Ureter (tissue), 1 donor: ENCODE measurements at regions not wholly inside any gene's neighbourhood (a gene's known extent, or its start where the extent isn't known, plus 50 kb on each side); places are given as distances from the start of the nearest gene placed in this dataset.
"Not testable (repeated sequence)": the region's sequence is repeated elsewhere in the genome, so short reads cannot be mapped to it uniquely, and the experiment has no call there.

ENCODE experiments used
- DNase-seq: peaks from one replicate; pipeline ENCODE4 v3.0.0-alpha.2; 2020; ENCODE audit warnings: low spot score
- donor health status: DM: yes; HTN: yes; CAD: no.

DNA sequence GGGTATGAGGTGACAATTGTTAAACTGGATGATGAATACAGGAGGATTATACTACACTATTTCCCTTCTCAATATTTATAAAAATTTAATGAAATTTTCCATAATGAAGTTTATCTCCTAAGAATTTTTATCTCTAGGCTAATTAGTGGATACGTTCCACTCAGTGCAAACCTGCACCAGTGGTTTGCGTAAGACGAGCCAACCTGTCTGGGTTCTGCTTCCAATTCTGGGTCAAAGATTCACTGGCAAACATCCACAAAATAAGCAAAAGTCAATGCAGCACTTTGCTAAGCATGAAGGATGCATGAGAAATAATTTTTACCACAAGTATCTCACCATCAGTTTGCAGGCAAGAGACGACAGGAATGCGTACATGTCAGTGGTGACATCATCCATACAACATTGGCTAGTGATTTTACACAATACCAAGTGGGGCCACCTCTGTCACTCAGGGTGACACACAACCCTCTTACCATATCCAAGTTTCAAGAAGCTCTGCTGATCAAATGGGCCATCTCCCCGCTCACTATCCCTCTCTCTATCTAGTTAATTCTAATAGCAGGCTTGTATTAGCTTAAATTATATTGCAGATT lies 51.7 kb downstream of the FAM50B start:
- no peak for DNase-seq

DNA sequence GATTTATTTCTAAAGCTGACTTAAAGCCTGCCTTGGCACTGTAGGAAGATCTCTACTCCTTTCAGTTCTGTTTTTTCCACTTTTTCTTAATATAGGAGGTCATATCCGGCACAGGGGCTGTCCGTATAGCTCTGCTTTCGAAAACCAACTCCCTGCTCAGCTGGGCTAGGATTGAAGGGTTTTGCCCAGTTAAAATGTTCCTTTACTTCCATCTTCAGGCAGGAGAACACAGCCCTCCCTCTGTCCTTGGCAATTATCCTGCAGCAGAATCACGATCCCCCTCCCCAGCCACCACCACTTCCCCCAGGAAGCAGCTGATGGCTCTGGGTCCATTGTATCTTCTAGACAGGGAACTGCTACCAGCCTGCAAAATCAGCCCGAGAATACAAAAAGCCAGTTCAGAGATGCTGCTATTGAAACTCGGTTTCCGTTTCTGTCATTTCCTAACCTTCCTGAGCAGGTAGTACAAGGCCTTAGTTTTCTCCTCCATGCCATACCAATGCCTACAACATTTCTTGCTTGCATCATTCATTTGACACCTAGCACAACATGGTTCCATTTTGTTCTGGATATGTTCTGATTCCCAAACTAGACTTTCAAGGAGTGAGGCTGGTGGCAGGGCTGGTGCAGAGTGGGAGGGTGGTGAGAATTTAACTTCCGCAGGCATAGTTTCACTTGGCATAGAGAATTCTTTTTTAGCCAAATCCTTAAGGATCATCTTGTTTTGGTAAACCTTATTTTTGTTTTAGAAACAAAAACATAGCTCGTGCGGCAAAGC lies 53.9 kb downstream of the FAM50B start:
- DNase-seq = no peak

DNA sequence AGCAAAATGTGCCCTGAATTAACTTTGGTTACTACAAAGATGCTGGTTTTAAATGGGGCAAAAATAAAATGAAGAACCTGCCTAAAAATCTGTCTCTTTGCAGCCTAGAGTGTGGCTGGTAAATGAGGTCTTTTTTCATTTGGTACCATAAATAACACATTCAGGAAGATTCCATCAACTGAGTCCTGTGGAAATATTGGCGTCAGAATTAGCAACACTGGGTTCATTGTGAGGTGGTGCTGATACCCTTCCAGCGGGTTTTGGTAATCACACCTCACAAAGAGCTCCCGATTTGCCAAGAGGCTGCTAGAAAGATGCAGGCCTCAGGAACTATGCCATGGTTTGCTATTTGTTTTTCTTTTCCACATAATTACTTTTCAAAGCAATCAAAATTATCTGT lies 55.3 kb downstream of the FAM50B start:
- no peak for DNase-seq

DNA sequence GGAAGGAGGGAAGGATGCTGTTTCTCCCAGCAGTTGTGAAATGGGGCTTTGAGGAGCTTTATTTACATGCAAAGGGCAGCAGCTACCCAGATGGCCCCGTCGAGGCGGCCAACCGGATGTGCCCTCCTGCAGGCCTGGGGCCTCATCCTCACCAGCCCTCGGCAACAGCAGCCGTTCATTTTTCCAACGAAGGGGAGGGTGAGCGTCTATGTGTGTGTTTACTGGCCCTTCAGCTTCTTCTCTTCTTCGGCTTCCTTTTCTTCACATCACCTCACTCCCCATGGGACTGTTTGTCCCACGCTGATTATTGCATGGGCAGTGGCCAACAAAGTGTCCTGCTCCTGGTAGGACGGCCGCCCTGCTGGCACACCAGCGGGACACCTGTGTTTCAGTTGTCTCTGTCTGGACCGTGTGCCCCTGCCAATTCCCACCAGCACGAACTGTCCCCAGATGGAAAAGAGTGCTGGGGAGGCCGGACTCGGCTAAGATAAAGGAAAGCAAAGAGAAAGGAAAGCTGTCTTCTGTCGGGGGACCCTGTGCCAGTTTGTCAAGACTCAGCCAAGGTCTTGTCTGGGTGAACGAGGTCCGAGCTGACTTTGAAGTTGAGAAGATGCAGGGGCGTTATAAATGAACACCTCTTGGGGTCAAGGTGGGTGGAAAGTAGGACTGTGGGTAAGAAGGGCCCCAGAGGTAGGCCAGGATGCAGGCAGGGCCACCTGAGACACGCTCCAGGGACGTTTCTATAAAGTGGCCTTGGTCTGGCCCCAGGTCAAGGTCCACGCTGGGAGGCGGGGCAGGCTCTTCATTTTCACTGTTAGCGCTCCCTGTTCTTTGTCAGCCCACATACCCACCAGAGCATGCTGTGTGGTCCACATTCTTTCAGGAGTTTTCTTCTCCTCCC lies 57.0 kb downstream of the FAM50B start:
- no peak for DNase-seq

DNA sequence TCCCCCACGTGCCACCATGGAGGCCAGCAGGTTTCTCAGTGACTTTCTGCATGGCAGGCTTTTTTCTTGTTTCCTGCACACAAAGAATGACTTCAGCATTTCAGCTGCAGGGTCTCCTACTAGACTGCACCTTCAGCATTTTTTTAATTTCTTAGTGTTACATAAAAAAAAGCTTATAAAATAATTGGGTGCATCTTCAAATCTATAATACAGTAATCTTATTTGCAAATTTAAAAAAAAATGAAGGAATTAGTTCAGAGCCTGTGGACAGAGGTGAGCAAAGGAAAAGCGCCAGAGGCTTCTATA lies 57.6 kb downstream of the FAM50B start:
- DNase-seq = no peak

DNA sequence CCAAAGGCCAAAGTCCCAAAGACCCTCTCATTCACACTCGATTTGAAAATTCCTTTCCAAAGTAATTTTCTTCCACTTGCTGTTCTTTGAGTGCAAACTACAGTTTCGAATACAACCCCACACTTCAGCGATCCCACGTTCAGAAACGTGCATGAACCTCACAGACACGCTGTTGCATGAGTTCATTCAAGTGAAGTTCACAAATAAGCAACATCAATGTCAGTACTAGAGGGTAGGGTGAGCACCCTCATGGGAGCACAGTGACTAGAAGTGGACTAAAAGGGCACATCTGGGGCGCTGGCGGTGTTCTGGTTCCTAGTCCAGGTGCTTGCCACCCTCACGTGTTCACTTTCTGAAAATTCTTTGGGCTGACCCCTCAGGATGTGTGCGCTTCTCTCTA lies 59.0 kb downstream of the FAM50B start:
- DNase-seq = no peak

DNA sequence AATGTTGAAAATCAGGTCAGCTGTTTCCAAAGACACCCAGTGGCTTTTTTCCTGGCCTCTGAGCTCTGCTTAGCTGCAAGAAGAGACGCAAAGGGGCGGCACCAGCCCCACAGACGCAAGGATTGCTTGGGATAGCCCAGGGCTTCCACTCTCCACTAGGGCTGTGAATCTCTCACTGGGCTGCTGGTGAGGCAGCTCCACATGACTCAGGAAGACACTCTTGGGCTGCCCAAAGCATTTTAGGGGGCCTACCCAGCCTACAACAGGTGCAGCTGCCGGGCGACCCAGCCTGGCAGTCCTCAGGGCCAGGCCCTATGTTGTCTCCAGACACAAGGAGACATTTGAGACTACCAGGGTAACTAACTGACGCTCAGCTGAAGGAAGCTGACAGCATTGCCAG lies 59.8 kb downstream of the FAM50B start:
- no peak for DNase-seq

DNA sequence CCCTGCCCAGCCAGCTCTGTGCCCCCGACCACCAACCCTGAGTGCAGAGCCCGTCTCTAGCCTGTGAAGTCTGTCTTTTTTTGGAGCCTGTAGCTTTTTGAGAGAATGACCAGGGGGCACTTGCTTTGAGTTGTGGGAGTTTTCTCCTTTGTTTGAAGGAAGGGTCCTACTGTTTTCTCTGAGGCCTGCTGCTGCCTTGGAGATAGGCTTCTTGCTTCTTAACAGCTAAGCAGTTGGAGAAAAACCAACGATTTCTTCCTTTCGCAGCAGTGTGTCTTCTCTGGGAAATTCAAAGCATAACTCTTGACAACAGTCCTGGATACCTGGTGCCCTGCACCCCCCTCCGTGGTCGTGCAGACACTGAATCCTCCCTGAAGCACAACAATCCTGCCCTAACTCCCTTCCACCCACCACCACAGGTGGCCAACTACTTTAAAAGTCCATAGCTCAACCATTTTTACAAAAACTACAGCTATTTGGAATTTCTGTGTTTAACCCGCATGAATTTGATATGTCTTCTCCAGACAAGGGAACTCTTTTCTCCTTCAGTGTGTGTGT lies 61.0 kb downstream of the FAM50B start:
- no peak for DNase-seq

DNA sequence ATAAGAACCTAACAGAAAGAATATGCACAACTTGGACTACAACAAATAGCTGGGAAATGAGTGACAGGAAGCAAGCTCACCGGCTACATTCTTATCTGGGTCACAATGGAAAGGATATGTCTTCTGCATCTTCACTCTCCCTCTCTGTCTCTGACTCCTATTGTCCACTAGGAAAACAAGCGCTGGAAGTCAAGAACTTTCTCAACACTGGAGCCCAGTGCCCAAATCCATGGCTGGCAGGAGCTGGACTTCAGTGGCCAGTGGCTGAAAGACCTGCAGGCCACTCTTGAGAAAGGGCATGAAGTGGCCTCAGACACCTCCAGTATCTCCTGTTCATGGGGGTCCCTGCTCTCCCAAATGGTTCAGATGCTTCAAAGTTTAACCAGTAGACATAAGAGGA lies 62.0 kb downstream of the FAM50B start:
- no peak for DNase-seq

DNA sequence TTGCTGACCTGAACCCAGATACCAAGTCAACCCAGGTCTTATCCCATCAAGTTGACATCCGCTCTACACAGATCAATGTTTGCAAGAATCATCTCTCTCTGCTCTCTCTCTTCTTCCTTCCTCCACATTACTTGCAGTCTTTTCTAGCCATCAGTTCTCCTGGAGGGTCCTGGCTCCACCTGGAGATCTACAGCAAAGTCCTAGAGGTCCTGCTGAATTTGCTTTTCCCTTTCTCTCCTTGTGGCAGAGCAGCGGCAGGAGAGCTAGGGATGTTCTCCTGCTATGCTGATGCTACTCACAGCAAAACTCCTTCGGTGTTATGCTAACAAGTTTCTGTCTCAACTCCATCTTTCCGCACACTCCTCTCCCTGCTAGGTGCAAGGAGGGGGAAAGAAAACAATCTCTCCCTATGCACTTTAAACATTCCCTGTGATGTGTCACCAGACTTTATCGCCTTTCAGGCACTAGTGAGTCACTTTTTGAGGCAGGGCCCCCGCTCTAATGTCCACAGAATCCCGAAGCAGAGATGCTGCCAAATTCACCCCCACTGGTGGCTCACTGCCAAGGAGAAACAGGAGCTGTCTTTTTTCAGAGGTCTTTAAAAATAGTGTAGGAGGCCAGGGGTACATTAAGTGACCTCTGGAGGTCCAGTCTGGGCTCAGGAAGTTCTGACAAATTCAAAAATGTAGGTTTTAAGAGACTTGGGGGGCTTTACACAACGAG lies 62.6 kb downstream of the FAM50B start:
- DNase-seq = no peak

DNA sequence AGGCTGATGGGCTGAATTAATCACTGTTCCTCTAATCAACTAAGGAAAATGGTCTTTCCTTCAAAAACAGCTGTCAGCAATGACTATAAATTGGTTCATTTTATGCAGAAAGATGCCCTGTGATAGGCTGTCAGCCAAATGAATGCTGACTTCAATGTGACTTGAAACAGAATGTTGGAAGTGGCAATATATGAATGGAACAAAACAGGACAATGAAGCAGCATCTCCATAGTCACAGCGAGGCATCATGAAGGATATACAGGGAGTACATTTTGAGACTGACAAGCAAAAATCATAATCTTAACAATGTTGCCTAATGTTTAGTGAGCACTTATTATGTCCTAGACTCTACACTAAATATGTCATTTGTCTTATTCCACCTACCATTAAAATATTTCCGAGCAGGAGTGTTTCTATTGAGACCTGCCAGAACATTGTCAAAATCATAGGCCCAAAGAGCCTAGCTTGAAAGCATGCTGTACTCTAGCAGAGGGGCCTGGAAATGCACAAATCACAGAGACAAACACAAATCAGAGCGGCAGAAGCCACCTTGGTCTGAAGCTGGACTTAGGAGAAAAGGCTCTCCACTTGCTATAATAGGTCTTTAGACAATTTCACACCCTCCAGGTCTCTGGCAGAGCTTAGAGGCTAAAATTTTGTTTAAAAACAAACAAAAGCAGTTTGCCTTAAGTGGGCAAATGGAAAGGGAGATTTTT lies 63.3 kb downstream of the FAM50B start:
- DNase-seq = no peak

DNA sequence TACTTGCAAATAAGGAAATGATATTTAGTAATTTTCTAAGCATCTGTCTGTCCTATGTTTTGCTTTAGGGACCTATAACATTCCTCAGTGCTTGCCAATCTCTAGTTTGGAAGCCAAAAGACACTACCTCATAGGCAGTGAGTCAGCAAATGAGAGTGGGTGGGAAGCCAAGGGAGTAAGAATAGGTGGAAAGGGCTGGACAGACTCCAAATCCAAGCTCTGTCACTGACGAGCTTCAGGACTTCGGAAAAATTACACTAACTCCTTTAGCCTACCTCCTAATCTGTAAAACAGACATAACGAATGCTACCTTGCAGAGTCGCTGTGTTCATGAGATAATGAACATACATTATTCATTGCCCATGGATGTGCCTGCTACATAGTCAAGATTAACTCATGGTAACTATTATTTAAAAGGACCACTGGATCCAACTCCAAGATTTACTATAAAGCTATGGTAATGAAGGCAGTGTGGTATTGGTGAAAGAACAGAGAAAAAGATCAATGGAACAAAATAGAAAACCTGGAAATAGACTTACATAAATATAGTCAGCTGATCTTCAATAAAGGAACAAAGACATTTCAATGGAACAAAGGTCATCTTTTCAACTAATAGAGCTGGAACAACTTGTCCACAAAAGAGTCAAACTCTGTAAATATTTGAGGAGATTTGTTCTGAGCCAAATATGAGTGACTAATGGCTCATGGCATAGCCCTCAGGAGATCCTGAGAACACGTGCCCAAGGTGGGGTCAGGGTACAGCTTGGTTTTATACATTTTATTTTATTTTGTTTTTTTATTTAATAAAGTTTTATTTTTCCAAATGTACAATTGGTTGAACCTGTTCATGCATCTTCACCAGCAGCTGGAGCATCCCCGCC lies 64.1 kb downstream of the FAM50B start:
- DNase-seq = peak; percentile 66

DNA sequence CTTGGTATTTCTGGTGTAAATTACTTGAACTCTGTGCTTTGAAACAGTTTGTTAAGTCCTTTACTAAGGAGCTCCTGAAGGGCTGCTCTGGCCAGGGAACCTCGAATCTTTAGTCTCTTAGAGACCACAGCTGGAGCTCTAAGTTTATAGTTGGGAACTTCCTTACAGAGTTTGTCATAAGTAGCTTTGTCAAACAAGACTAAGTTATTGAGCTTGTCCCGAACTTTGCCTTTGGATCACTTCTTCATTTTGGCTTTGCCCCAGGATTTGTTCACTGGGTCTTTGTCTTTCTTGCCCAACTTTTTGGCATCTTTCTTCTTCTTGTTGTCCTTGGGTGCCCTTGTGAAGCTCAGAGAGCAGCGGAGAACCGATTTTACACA lies 64.8 kb downstream of the FAM50B start:
- no peak for DNase-seq

DNA sequence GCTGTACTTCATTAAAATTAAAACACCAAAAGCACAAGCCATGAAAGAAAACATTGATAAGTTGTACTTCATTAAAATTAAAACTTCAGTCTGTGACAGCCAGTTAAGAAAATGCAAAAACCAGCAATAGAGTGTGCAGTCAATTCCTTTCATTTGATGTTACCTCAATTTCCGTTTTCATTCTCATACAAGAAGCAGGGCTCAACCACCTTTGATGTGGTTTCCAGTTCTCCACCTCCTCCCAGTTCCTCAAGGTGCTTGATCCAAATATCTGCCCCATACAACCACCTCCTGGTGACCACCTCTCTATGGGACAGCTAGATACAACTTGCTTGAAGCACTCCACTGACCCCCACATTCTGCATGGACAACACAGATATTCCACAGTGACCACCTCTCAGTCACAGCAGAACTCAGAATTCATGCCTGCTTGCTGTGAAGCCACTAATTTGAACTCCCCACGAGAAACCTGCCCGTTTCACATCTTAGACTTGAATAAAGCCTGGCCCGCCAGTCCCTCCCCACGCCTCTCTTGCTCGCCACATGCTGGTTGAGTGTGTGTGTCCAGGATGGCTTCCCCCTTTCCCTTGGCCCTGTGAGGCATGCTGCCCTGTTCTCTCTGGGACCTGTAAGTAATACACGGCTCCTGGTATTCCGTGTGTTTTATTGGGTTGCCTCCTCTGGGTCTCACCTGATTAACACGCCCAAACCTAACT lies 66.1 kb downstream of the FAM50B start:
- DNase-seq = no peak

DNA sequence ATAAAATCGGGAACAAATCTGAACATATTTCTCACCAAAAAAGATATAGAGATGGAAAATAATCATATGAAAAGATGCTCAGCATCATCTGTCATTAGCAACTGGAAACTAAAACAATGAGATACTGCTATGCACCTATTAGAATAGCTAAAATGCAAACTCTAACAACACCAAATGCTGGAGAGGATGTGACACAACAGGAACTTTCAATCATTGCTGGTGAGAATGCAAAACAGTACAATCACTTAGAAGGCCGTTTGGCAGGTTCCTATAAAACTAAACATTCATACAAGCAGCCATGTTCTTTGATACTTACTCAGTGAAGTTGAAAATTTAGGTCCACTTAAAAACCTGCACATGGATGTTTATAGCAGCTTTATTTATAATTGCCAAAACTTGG lies 67.0 kb downstream of the FAM50B start:
- DNase-seq = no peak

DNA sequence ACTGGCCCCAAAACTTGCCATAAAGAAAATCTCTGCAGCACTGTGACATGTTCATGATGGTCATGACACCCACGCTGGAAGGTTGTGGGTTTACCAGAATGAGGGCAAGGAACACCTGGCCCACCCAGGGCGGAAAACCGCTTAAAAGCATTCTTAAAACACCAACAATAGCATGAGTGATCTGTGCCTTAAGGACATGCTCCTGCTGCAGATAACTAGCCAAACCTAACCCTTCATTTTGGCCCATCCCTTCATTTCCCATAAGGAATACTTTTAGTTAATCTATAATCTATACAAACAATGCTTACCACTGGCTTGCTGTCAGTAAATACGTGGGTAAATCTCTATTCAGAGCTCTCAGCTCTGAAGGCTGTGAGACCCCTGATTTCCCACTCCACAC lies 67.6 kb downstream of the FAM50B start:
- not testable (repeated sequence) for DNase-seq

DNA sequence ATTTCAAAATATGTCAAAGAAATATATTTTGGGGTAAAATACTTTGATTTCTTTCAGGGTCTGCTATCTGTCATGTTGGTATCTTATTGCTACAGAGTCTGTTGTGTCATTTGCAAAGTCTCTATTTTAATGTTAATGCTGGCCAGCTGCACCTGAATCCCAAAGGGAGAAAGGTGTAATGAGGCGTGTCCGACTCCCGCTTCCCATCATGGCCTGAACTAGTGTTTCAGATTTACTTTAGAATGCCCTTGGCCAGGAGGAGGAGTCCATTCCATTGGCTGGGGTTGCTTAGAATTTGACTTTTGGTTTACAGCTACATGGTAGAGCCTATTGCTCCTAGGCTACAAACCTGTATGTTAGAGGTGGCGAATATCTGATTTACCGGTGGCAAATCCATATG lies 69.3 kb downstream of the FAM50B start:
- DNase-seq = no peak

DNA sequence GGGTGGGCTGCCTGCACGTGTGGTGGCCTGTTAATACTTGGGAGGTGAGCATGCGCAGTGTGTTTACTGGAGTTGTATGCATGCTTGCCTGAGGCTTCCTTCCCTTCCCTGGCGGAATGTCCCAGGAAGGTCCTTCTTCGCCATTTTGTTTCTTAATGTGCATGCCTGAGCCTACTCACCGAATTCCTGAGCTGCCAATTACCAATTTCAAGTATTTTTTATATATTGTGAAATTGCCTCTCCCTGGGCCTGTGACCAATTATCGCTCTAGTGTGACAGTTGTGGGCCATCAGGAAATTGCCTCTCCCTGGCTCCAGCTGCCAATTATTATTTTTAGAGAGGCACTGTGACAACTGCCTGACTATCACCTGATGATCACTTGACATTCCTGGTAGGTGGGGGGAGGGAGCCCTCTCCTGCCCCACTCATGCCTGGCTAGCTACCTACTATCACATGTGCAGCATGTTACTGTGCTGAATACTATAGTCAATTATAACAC lies 70.0 kb downstream of the FAM50B start:
- no peak for DNase-seq

DNA sequence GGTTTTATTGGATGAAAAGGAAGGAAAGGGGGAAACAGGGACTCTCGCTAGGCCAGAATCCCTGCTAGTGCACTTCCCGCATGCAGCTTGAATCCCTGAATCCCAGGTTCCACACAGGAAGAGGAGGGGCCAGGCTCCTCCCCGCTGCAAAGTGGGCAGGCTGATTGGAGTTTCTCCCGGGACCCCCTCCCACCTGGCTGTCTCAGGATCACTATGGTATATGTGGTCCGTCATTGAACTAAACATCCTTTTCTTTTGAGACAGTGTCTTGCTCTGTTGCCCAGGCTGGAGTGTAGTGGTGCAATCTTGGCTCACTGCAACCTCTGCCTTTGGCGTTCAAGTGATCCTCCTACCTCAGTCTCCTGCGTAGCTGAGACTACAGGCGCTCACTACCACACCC lies 70.7 kb downstream of the FAM50B start:
- DNase-seq = no peak

DNA sequence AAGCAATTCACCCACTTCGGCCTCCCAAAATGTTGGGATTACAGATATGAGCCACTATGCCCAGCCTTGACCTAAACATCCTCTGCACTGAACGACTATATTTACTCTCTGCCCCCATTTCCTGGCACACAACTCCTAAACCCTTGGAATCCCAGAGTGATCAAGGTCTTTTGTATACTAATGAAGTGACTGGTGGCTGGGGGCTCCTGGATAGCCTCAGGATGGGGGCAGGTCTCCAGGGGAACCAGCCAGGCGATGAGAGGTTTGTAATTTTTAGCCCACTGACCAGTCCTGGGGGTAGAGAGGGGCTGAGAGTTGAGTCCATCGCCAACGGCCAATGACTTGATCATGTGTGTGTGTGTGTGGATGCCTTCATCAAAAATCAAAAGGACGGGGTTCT lies 71.1 kb downstream of the FAM50B start:
- DNase-seq = no peak
